A673 (cell line): ENCODE measurements at regions not wholly inside any gene's neighbourhood (a gene's known extent, or its start where the extent isn't known, plus 50 kb on each side); places are given as distances from the start of the nearest gene placed in this dataset.

Experiments
- CTCF ChIP-seq: fragments of 300-800, 200-600 bp; sonication (generic); conservative IDR thresholded peaks from 2 replicates; pipeline ENCODE4 v1.5.1; 2017; ENCODE audit warnings: low read depth, mild to moderate bottlenecking, antibody characterized with exemption, low read length, moderate library complexity, mixed read lengths
- EZH2 ChIP-seq: fragments of 200-600 bp; sonication (generic); IDR thresholded peaks from 2 replicates; pipeline ENCODE4 v1.6.1; 2017; ENCODE audit warnings: borderline replicate concordance, low read depth, mild to moderate bottlenecking, mixed read lengths, antibody characterized with exemption, low read length; ENCODE audit not compliant: poor library complexity, severe bottlenecking

- TF ChIP-seq CTCF, result no peak
- no peak for TF ChIP-seq EZH2
Observed at GRCh38 chr6:112639391-112639831, 292.3 kb downstream of the RFPL4B start.
